ENCODE measurements at regions not wholly inside any gene's neighbourhood (a gene's known extent, or its start where the extent isn't known, plus 50 kb on each side); places are given as distances from the start of the nearest gene placed in this dataset.

GRCh38 chr16:85475233-85475632 lies 137.9 kb upstream of the GSE1 start:
- TF ChIP-seq POLR2AphosphoS5 (IDR thresholded peaks at IDR 0.05; ENCODE audit: low read depth, low read length) (no peak), REST (IDR thresholded peaks at IDR 0.05; ENCODE audit: insufficient read depth in 1 of 2, low read depth in 2 of 2, low read length in 2 of 2) (no peak), TAF1 (IDR thresholded peaks at IDR 0.05; ENCODE audit: borderline replicate concordance, insufficient read depth, low read length) (no peak)
